GM12891 (cell line): ENCODE measurements at regions not wholly inside any gene's neighbourhood (a gene's known extent, or its start where the extent isn't known, plus 50 kb on each side); places are given as distances from the start of the nearest gene placed in this dataset.

ENCODE experiments used
- DNase-seq: peaks from one replicate; pipeline ENCODE4 v3.0.0; 2011; ENCODE audit warnings: low spot score; ENCODE audit not compliant: insufficient read length
- FAIRE-seq: peaks from 2 replicates; lab custom pipeline; 2011; peaks lifted over from hg19 to GRCh38; lab: Jason Lieb, UNC
- PAX5 ChIP-seq: IDR thresholded peaks from 2 replicates; pipeline ENCODE4 v1.6.1; 2011; ENCODE audit warnings: low read length, moderate library complexity, mild to moderate bottlenecking; ENCODE audit not compliant: insufficient read depth, severe bottlenecking
- POLR2A ChIP-seq: IDR thresholded peaks from 2 replicates; pipeline ENCODE4 v1.6.1; 2011; ENCODE audit warnings: low read depth, low read length, control low read depth
- POLR2AphosphoS5 ChIP-seq: IDR thresholded peaks from 2 replicates; pipeline ENCODE4 v1.6.1; 2011; ENCODE audit warnings: low read depth, low read length, control low read depth
- POU2F2 ChIP-seq: IDR thresholded peaks from 2 replicates; pipeline ENCODE4 v1.6.1; 2011; ENCODE audit warnings: low read depth, mild to moderate bottlenecking, control low read depth, low read length, moderate library complexity
- SPI1 ChIP-seq: IDR thresholded peaks from 2 replicates; pipeline ENCODE4 v1.6.1; 2011; ENCODE audit warnings: low read depth, low read length, control low read depth
- TAF1 ChIP-seq: IDR thresholded peaks from 2 replicates; pipeline ENCODE4 v1.6.1; 2011; ENCODE audit warnings: low read depth, low read length, control low read depth

- no peak for DNase-seq
- no peak for FAIRE-seq
- TF ChIP-seq SPI1 (no peak), TAF1 (no peak), PAX5 (no peak), POU2F2 (no peak), POLR2A (no peak), POLR2AphosphoS5 (no peak)
Observed at GRCh38 chr16:6897876-6898485, 434.7 kb upstream of the RBFOX1 start.

GRCh38 chr16:6892966-6893365 lies 439.7 kb upstream of the RBFOX1 start:
- DNase-seq (no peak), FAIRE-seq (no peak)
- TF ChIP-seq POLR2AphosphoS5 (no peak), SPI1 (no peak), PAX5 (no peak), POU2F2 (no peak), TAF1 (no peak), POLR2A (no peak)

GRCh38 chr16:6891496-6891895 lies 441.1 kb upstream of the RBFOX1 start:
- no peak for DNase-seq
- no peak for TF ChIP-seq SPI1
- no peak for TF ChIP-seq POLR2AphosphoS5
- no peak for TF ChIP-seq POU2F2
- no peak for TF ChIP-seq PAX5
- TF ChIP-seq POLR2A: no peak
- no peak for TF ChIP-seq TAF1
- no peak for FAIRE-seq

- TF ChIP-seq POU2F2: no peak
- no peak for TF ChIP-seq POLR2AphosphoS5
- TF ChIP-seq POLR2A: no peak
- no peak for TF ChIP-seq SPI1
- no peak for TF ChIP-seq PAX5
- DNase-seq (no peak), FAIRE-seq (no peak)
Observed at GRCh38 chr16:6888531-6888930, 444.1 kb upstream of the RBFOX1 start.

- FAIRE-seq (no peak), DNase-seq (no peak)
- no peak for TF ChIP-seq POLR2A
- TF ChIP-seq POLR2AphosphoS5: no peak
- TF ChIP-seq TAF1: no peak
- TF ChIP-seq POU2F2: no peak
- no peak for TF ChIP-seq PAX5
Observed at GRCh38 chr16:6884002-6884401, 448.6 kb upstream of the RBFOX1 start.

GRCh38 chr16:6880263-6880662 lies 452.4 kb upstream of the RBFOX1 start:
- DNase-seq: no peak
- TF ChIP-seq SPI1 (no peak), POLR2A (no peak), POU2F2 (no peak), POLR2AphosphoS5 (no peak), PAX5 (no peak), TAF1 (no peak)
- no peak for FAIRE-seq

- no peak for TF ChIP-seq SPI1
- TF ChIP-seq POU2F2: no peak
- TF ChIP-seq TAF1: no peak
- TF ChIP-seq POLR2A: no peak
- no peak for TF ChIP-seq PAX5
- no peak for TF ChIP-seq POLR2AphosphoS5
Observed at GRCh38 chr16:6864671-6865070, 468.0 kb upstream of the RBFOX1 start.

GRCh38 chr16:6864244-6864643 lies 468.4 kb upstream of the RBFOX1 start:
- TF ChIP-seq POLR2A (no peak), POU2F2 (no peak), TAF1 (no peak), SPI1 (no peak), PAX5 (no peak), POLR2AphosphoS5 (no peak)
- FAIRE-seq (no peak), DNase-seq (no peak)

More at GRCh38 chr16:6864671-6865070, 468.0 kb upstream of the RBFOX1 start:
- DNase-seq: no peak
- FAIRE-seq: no peak

- DNase-seq (no peak), FAIRE-seq (no peak)
- TF ChIP-seq POLR2AphosphoS5 (no peak), POLR2A (no peak), TAF1 (no peak), PAX5 (no peak), POU2F2 (no peak), SPI1 (no peak)
Observed at GRCh38 chr16:6863135-6863534, 469.5 kb upstream of the RBFOX1 start.
